ENCODE measurements at regions not wholly inside any gene's neighbourhood (a gene's known extent, or its start where the extent isn't known, plus 50 kb on each side); places are given as distances from the start of the nearest gene placed in this dataset.

GRCh38 chr13:62444805-62445204 lies 1029.2 kb upstream of the PCDH20 start:
- no peaks in the 10 kb centered on the region for H3K9me3 Mint-ChIP-seq (ENCODE audit: unreplicated experiment)
- H3K27ac Mint-ChIP-seq (ENCODE audit: unreplicated experiment) = no peak overlapping the region
- no peak for DNase-seq (ENCODE audit: extremely low spot score, unreplicated experiment)
- H3K4me1 Mint-ChIP-seq (ENCODE audit: unreplicated experiment) = no peaks in the 10 kb centered on the region
- H3K36me3 Mint-ChIP-seq (ENCODE audit: unreplicated experiment) = no peaks in the 10 kb centered on the region
- H3K27me3 Mint-ChIP-seq (ENCODE audit: unreplicated experiment) = no peaks in the 10 kb centered on the region
- H3K4me3 Mint-ChIP-seq (ENCODE audit: unreplicated experiment) = no peak overlapping the region
- no peak for TF ChIP-seq CTCF (IDR thresholded peaks at IDR 0.05)

GRCh38 chr13:62434081-62434480 lies 1018.4 kb upstream of the PCDH20 start:
- no peak overlapping the region for H3K4me3 Mint-ChIP-seq (ENCODE audit: unreplicated experiment)

GRCh38 chr13:62433660-62434059 lies 1018.0 kb upstream of the PCDH20 start:
- no peak for TF ChIP-seq CTCF (IDR thresholded peaks at IDR 0.05)
- Mint-ChIP-seq H3K27me3 (ENCODE audit: unreplicated experiment) (no peaks in the 10 kb centered on the region), H3K4me3 (ENCODE audit: unreplicated experiment) (no peak overlapping the region), H3K4me1 (ENCODE audit: unreplicated experiment) (peaks cover 4% of the 10 kb centered on the region), H3K36me3 (ENCODE audit: unreplicated experiment) (no peaks in the 10 kb centered on the region), H3K27ac (ENCODE audit: unreplicated experiment) (peak overlapping the region; percentile 0), H3K9me3 (ENCODE audit: unreplicated experiment) (no peaks in the 10 kb centered on the region)
- no peak for DNase-seq (ENCODE audit: extremely low spot score, unreplicated experiment)

More at GRCh38 chr13:62434081-62434480, 1018.4 kb upstream of the PCDH20 start:
- TF ChIP-seq CTCF (IDR thresholded peaks at IDR 0.05) = no peak
- Mint-ChIP-seq H3K9me3 (ENCODE audit: unreplicated experiment) (no peaks in the 10 kb centered on the region), H3K27ac (ENCODE audit: unreplicated experiment) (peak overlapping the region; percentile 0), H3K36me3 (ENCODE audit: unreplicated experiment) (no peaks in the 10 kb centered on the region), H3K27me3 (ENCODE audit: unreplicated experiment) (no peaks in the 10 kb centered on the region), H3K4me1 (ENCODE audit: unreplicated experiment) (peaks cover 4% of the 10 kb centered on the region)
- DNase-seq (ENCODE audit: extremely low spot score, unreplicated experiment) = no peak

- H3K27me3 Mint-ChIP-seq (ENCODE audit: unreplicated experiment) = no peaks in the 10 kb centered on the region
- H3K27ac Mint-ChIP-seq (ENCODE audit: unreplicated experiment) = no peak overlapping the region
- H3K36me3 Mint-ChIP-seq (ENCODE audit: unreplicated experiment) = no peaks in the 10 kb centered on the region
- no peak overlapping the region for H3K4me3 Mint-ChIP-seq (ENCODE audit: unreplicated experiment)
- no peaks in the 10 kb centered on the region for H3K9me3 Mint-ChIP-seq (ENCODE audit: unreplicated experiment)
- DNase-seq (ENCODE audit: extremely low spot score, unreplicated experiment) = no peak
- TF ChIP-seq CTCF (IDR thresholded peaks at IDR 0.05) = no peak
- peaks cover 4% of the 10 kb centered on the region for H3K4me1 Mint-ChIP-seq (ENCODE audit: unreplicated experiment)
Measured at GRCh38 chr13:62432906-62433305, 1017.3 kb upstream of the PCDH20 start.

GRCh38 chr13:62432295-62432694 lies 1016.6 kb upstream of the PCDH20 start:
- Mint-ChIP-seq H3K4me1 (ENCODE audit: unreplicated experiment) (peaks cover 4% of the 10 kb centered on the region), H3K27me3 (ENCODE audit: unreplicated experiment) (no peaks in the 10 kb centered on the region), H3K4me3 (ENCODE audit: unreplicated experiment) (no peak overlapping the region), H3K36me3 (ENCODE audit: unreplicated experiment) (no peaks in the 10 kb centered on the region), H3K27ac (ENCODE audit: unreplicated experiment) (no peak overlapping the region), H3K9me3 (ENCODE audit: unreplicated experiment) (no peaks in the 10 kb centered on the region)
- TF ChIP-seq CTCF (IDR thresholded peaks at IDR 0.05) = no peak
- DNase-seq (ENCODE audit: extremely low spot score, unreplicated experiment) = no peak
